ENCODE measurements at regions not wholly inside any gene's neighbourhood (a gene's known extent, or its start where the extent isn't known, plus 50 kb on each side); places are given as distances from the start of the nearest gene placed in this dataset.
A peak's percentile ranks its signal among the peaks of the same experiment; 100 is the strongest.
"Not testable (repeated sequence)": the region's sequence is repeated elsewhere in the genome, so short reads cannot be mapped to it uniquely, and the experiment has no call there.

- Histone ChIP-seq H3K36me3 (no peaks in the 10 kb centered on the region), H3K4me1 (peaks cover 0 to 17% (median 7%) of the 10 kb centered on the region in 4 donors), H3K27ac (replicated peaks in 1 of 4) (no peak overlapping the region), H3K9me3 (no peaks in the 10 kb centered on the region), H3K4me3 (no peak overlapping the region), H3K27me3 (no peaks in the 10 kb centered on the region)
- no peak for DNase-seq (ENCODE audit: extremely low spot score)
- WGBS, result 85% methylated on average over 7 of the region's 7 CpGs
- no peak for TF ChIP-seq POLR2A (IDR thresholded peaks at IDR 0.05; ENCODE audit: low read depth)
- no peak for TF ChIP-seq POLR2AphosphoS5 (IDR thresholded peaks at IDR 0.05)
- no peak for TF ChIP-seq EP300 (IDR thresholded peaks at IDR 0.05)
- no peak for TF ChIP-seq CTCF (IDR thresholded peaks at IDR 0.05)
- intact Hi-C loops (cut with DNase I), result no loop called here
Measured at GRCh38 chrX:40949071-40949470, 136.2 kb upstream of the USP9X start.

GRCh38 chrX:40950546-40950945 lies 134.7 kb upstream of the USP9X start:
- Histone ChIP-seq H3K4me3 (no peak overlapping the region), H3K9me3 (no peaks in the 10 kb centered on the region), H3K4me1 (peaks cover 0 to 17% (median 4%) of the 10 kb centered on the region in 4 donors), H3K36me3 (no peaks in the 10 kb centered on the region), H3K27me3 (no peaks in the 10 kb centered on the region), H3K27ac (replicated peaks in 1 of 4) (no peak overlapping the region)
- WGBS, result 67% methylated on average over 1 of the region's 1 CpG
- TF ChIP-seq CTCF (IDR thresholded peaks at IDR 0.05) (no peak), POLR2AphosphoS5 (IDR thresholded peaks at IDR 0.05) (no peak), EP300 (IDR thresholded peaks at IDR 0.05) (no peak)
- intact Hi-C loops (cut with DNase I), result no loop called here
- DNase-seq (ENCODE audit: extremely low spot score), result no peak

GRCh38 chrX:40951407-40951806 lies 133.8 kb upstream of the USP9X start:
- H3K36me3 ChIP-seq; H3K4me3 ChIP-seq; H3K27ac ChIP-seq (replicated peaks in 1 of 4); intact Hi-C loops (cut with DNase I); DNase-seq (ENCODE audit: extremely low spot score); H3K9me3 ChIP-seq; H3K4me1 ChIP-seq; H3K27me3 ChIP-seq: not testable (repeated sequence)
- WGBS, result 94% methylated on average over 3 of the region's 3 CpGs

GRCh38 chrX:40952855-40953254 lies 132.4 kb upstream of the USP9X start:
- H3K27me3 ChIP-seq, result no peaks in the 10 kb centered on the region
- no peaks in the 10 kb centered on the region for H3K9me3 ChIP-seq
- WGBS, result 46% methylated on average over 4 of the region's 4 CpGs
- TF ChIP-seq CTCF (IDR thresholded peaks at IDR 0.05) (no peak), POLR2AphosphoS5 (IDR thresholded peaks at IDR 0.05) (no peak), POLR2A (IDR thresholded peaks at IDR 0.05; ENCODE audit: low read depth) (no peak), EP300 (IDR thresholded peaks at IDR 0.05) (no peak)
- H3K4me3 ChIP-seq, result peak overlapping the region; percentile 4 to 47 (median 15)
- H3K4me1 ChIP-seq, result no peaks in the 10 kb centered on the region
- H3K27ac ChIP-seq (replicated peaks in 1 of 4), result no peak overlapping the region
- intact Hi-C loops (cut with DNase I), result no loop called here
- DNase-seq (ENCODE audit: extremely low spot score), result no peak
- no peaks in the 10 kb centered on the region for H3K36me3 ChIP-seq

GRCh38 chrX:40953369-40953768 lies 131.9 kb upstream of the USP9X start:
- no peaks in the 10 kb centered on the region for H3K9me3 ChIP-seq
- DNase-seq (ENCODE audit: extremely low spot score), result no peak
- no peak overlapping the region for H3K4me3 ChIP-seq
- TF ChIP-seq EP300 (IDR thresholded peaks at IDR 0.05), result no peak
- no peak for TF ChIP-seq POLR2AphosphoS5 (IDR thresholded peaks at IDR 0.05)
- TF ChIP-seq POLR2A (IDR thresholded peaks at IDR 0.05; ENCODE audit: low read depth), result no peak
- TF ChIP-seq CTCF (IDR thresholded peaks at IDR 0.05), result no peak
- no peak overlapping the region for H3K27ac ChIP-seq (replicated peaks in 1 of 4)
- intact Hi-C loops (cut with DNase I), result no loop called here
- H3K36me3 ChIP-seq, result no peaks in the 10 kb centered on the region
- no peaks in the 10 kb centered on the region for H3K27me3 ChIP-seq
- H3K4me1 ChIP-seq, result no peaks in the 10 kb centered on the region
- 92% methylated on average over 2 of the region's 2 CpGs for WGBS
